H1 (cell line): ENCODE measurements at regions not wholly inside any gene's neighbourhood (a gene's known extent, or its start where the extent isn't known, plus 50 kb on each side); places are given as distances from the start of the nearest gene placed in this dataset.

Experiments used
- CTCF ChIA-PET: fragments of 300-600 bp; sonication (Branson Sonifier 250); formaldehyde crosslinking; loops from one replicate; lab custom pipeline; 2021; ENCODE audit not compliant: partially characterized antibody; lab: Charles Lee
- POLR2A ChIA-PET: fragments of 300-600 bp; sonication (Branson Sonifier 250); formaldehyde crosslinking; loops from one replicate; lab custom pipeline; 2021; ENCODE audit warnings: inconsistent platforms; ENCODE audit not compliant: partially characterized antibody; lab: Charles Lee
- DNase-seq, 2 experiments: peaks; one replicate each; pipeline versions ENCODE4 v3.0.0 to v3.0.0-alpha.2; 2010 to 2022; ENCODE audit warnings: low spot score in 2 of 2, low read depth in 1 of 2, mixed read lengths in 1 of 2
- FAIRE-seq: peaks from 2 replicates; lab custom pipeline; 2011; peaks lifted over from hg19 to GRCh38; lab: Jason Lieb, UNC
- H2AFZ ChIP-seq: 2 replicates; pipeline ENCODE4 v1.8.1; 2012; ENCODE audit warnings: low read length, inconsistent platforms
- H2AK5ac ChIP-seq: 2 replicates; pipeline ENCODE4 v1.6.1; 2013; ENCODE audit warnings: low read depth, low read length
- H2BK120ac ChIP-seq: replicated peaks from 2 replicates; pipeline ENCODE3; 2013; ENCODE audit warnings: low read depth, low read length, inconsistent platforms
- H2BK12ac ChIP-seq: 2 replicates; pipeline ENCODE4 v1.6.1; 2013; ENCODE audit warnings: low read depth, low read length
- H2BK15ac ChIP-seq: 2 replicates; pipeline ENCODE4 v1.6.1; 2013; ENCODE audit warnings: low read length
- H2BK20ac ChIP-seq: 2 replicates; pipeline ENCODE4 v1.6.1; 2013; ENCODE audit warnings: low read length
- H2BK5ac ChIP-seq: 2 replicates; pipeline ENCODE4 v1.6.1; 2013; ENCODE audit warnings: low read depth, low read length
- H3K14ac ChIP-seq: 2 replicates; pipeline ENCODE4 v1.6.1; 2013; ENCODE audit warnings: inconsistent platforms; ENCODE audit not compliant: insufficient read length
- H3K18ac ChIP-seq: 2 replicates; pipeline ENCODE4 v1.6.1; 2013; ENCODE audit warnings: low read length; ENCODE audit errors: extremely low read depth
- H3K23ac ChIP-seq: 2 replicates; pipeline ENCODE4 v1.6.1; 2013; ENCODE audit warnings: inconsistent platforms; ENCODE audit not compliant: insufficient read length
- H3K23me2 ChIP-seq: 2 replicates; pipeline ENCODE4 v1.6.1; 2013; ENCODE audit warnings: low read depth, low read length
- H3K27ac ChIP-seq: 2 replicates; pipeline ENCODE4 v1.6.1; 2011; ENCODE audit warnings: low read depth, low read length, inconsistent platforms
- H3K27me3 ChIP-seq, 4 experiments: replicated peaks in 1 of 4; 1 replicate in 1 of 4; 2 replicates in 3 of 4; pipeline versions ENCODE4 v1.6.1 to v1.8.1; 2011 to 2013; ENCODE audit warnings: low read length in 3 of 4, mild to moderate bottlenecking in 3 of 4, inconsistent platforms in 2 of 4, mixed read lengths in 2 of 4, moderate library complexity in 1 of 4; ENCODE audit not compliant: control insufficient read depth in 3 of 4, insufficient read depth in 3 of 4; ENCODE audit errors: extremely low read depth in 1 of 4
- H3K36me3 ChIP-seq, 4 experiments: 2 replicates each; pipeline versions ENCODE4 v1.6.1 to v1.8.1; 2011 to 2013; ENCODE audit warnings: mild to moderate bottlenecking in 4 of 4, low read length in 3 of 4, moderate library complexity in 2 of 4, control low read depth in 1 of 4, inconsistent platforms in 1 of 4; ENCODE audit not compliant: insufficient read depth in 4 of 4, control insufficient read depth in 2 of 4
- H3K4ac ChIP-seq: replicated peaks from 2 replicates; pipeline ENCODE3; 2013; ENCODE audit warnings: low read length, low read depth, mixed read lengths, inconsistent platforms; ENCODE audit not compliant: insufficient read length
- H3K4me1 ChIP-seq, 4 experiments: replicated peaks in 1 of 4; 1 replicate in 1 of 4; 2 replicates in 3 of 4; pipeline versions ENCODE4 v1.6.1 to v1.8.1; 2011 to 2013; ENCODE audit warnings: low read length in 3 of 4, inconsistent platforms in 2 of 4, mixed read lengths in 1 of 4; ENCODE audit not compliant: insufficient read depth in 4 of 4, control insufficient read depth in 3 of 4
- H3K4me2 ChIP-seq, 2 experiments: 2 replicates each; pipeline versions ENCODE4 v1.6.1 to v1.8.1; 2011 to 2013; ENCODE audit warnings: low read depth in 2 of 2, low read length in 2 of 2, control low read depth in 1 of 2, inconsistent platforms in 1 of 2, mild to moderate bottlenecking in 1 of 2; ENCODE audit not compliant: insufficient read depth in 1 of 2
- H3K4me3 ChIP-seq, 4 experiments: fragments of 200-600, 300-600 bp in 1 of 4; sonication (generic), shearing (Covaris generic), sonication (Bioruptor Twin) in 1 of 4; 2 replicates each; pipeline versions ENCODE4 v1.5.1 to v1.8.1; 2011 to 2016; ENCODE audit warnings: low read length in 4 of 4, low read depth in 3 of 4, control low read depth in 2 of 4, inconsistent platforms in 2 of 4, mild to moderate bottlenecking in 2 of 4, mixed read lengths in 1 of 4, moderate library complexity in 1 of 4; ENCODE audit not compliant: insufficient read depth in 2 of 4; ENCODE audit errors: extremely low read depth in 1 of 4
- H3K56ac ChIP-seq: replicated peaks from 2 replicates; pipeline ENCODE3; 2013; ENCODE audit warnings: low read depth, mild to moderate bottlenecking, mixed read lengths, low read length, inconsistent platforms; ENCODE audit not compliant: insufficient read length
- H3K79me1 ChIP-seq: 2 replicates; pipeline ENCODE4 v1.6.1; 2013; ENCODE audit warnings: low read depth, low read length, control low read depth
- H3K79me2 ChIP-seq, 2 experiments: 2 replicates each; pipeline versions ENCODE4 v1.6.1 to v1.8.1; 2012 to 2013; ENCODE audit warnings: low read length in 2 of 2, mild to moderate bottlenecking in 2 of 2, inconsistent platforms in 1 of 2; ENCODE audit not compliant: insufficient read depth in 2 of 2, control insufficient read depth in 1 of 2
- H3K9ac ChIP-seq, 4 experiments: replicated peaks in 1 of 4; 1 replicate in 1 of 4; 2 replicates in 3 of 4; pipeline versions ENCODE4 v1.6.1 to v1.8.1; 2011 to 2013; ENCODE audit warnings: low read depth in 3 of 4, low read length in 3 of 4, control low read depth in 2 of 4, mild to moderate bottlenecking in 2 of 4, moderate library complexity in 2 of 4, inconsistent platforms in 1 of 4; ENCODE audit errors: extremely low read depth in 1 of 4
- H3K9me3 ChIP-seq, 2 experiments: 2 replicates each; pipeline versions ENCODE4 v1.6.1 to v1.8.1; 2012 to 2013; ENCODE audit warnings: mild to moderate bottlenecking in 2 of 2, moderate library complexity in 2 of 2, control low read depth in 1 of 2, inconsistent platforms in 1 of 2, low read depth in 1 of 2, low read length in 1 of 2, mixed read lengths in 1 of 2; ENCODE audit not compliant: insufficient read depth in 2 of 2
- H4K20me1 ChIP-seq, 2 experiments: replicated peaks in 1 of 2; 2 replicates each; pipeline versions ENCODE3 to v1.8.1; 2011 to 2013; ENCODE audit warnings: inconsistent platforms in 2 of 2, low read length in 2 of 2, mild to moderate bottlenecking in 1 of 2; ENCODE audit not compliant: insufficient read depth in 2 of 2, control insufficient read depth in 1 of 2
- H4K5ac ChIP-seq: 2 replicates; pipeline ENCODE4 v1.6.1; 2013; ENCODE audit warnings: low read length, low read depth, mixed read lengths, inconsistent platforms; ENCODE audit not compliant: insufficient read length
- H4K8ac ChIP-seq: 2 replicates; pipeline ENCODE4 v1.8.0; 2013; ENCODE audit warnings: mild to moderate bottlenecking, moderate library complexity, low read length, inconsistent platforms; ENCODE audit not compliant: insufficient read depth; ENCODE audit errors: extremely low read depth
- H4K91ac ChIP-seq: replicated peaks from 2 replicates; pipeline ENCODE3; 2013; ENCODE audit warnings: low read length, mixed read lengths, inconsistent platforms; ENCODE audit not compliant: insufficient read length
- BRCA1 ChIP-seq: IDR thresholded peaks from 2 replicates; pipeline ENCODE4 v1.6.1; 2012; ENCODE audit warnings: low read depth, low read length, improper control_type of control experiment
- CEBPB ChIP-seq: IDR thresholded peaks from 2 replicates; pipeline ENCODE4 v1.6.1; 2012; ENCODE audit warnings: low read depth, low read length
- EGR1 ChIP-seq: IDR thresholded peaks from 2 replicates; pipeline ENCODE4 v1.6.1; 2011; ENCODE audit warnings: low read depth, low read length, borderline replicate concordance
- JUND ChIP-seq: IDR thresholded peaks from 2 replicates; pipeline ENCODE4 v1.6.1; 2011; ENCODE audit warnings: mild to moderate bottlenecking, improper control_type of control experiment, low read length
- KDM4A ChIP-seq: IDR thresholded peaks from one replicate; pipeline ENCODE4 v1.7.1; 2012; ENCODE audit warnings: low read depth, mild to moderate bottlenecking, moderate library complexity, low read length, inconsistent platforms; ENCODE audit not compliant: severe bottlenecking
- RAD21 ChIP-seq, 2 experiments: IDR thresholded peaks in 1 of 2; conservative IDR thresholded peaks in 1 of 2; 2 replicates each; pipeline ENCODE4 v1.6.1; 2011; ENCODE audit warnings: low read depth in 2 of 2, low read length in 2 of 2, improper control_type of control experiment in 1 of 2, inconsistent platforms in 1 of 2, mild to moderate bottlenecking in 1 of 2, moderate library complexity in 1 of 2
- RNF2 ChIP-seq: fragments of 200-900, 300-1000 bp; sonication (generic); IDR thresholded peaks from 2 replicates; pipeline ENCODE4 v1.7.1; 2016; ENCODE audit warnings: borderline replicate concordance, low read depth, mild to moderate bottlenecking, antibody characterized with exemption, low read length; ENCODE audit not compliant: poor library complexity, severe bottlenecking; ENCODE audit errors: missing control alignments
- RXRA ChIP-seq: IDR thresholded peaks from 2 replicates; pipeline ENCODE4 v1.6.1; 2011; ENCODE audit warnings: low read depth, mild to moderate bottlenecking, low read length, moderate library complexity; ENCODE audit not compliant: insufficient read depth
- SAP30 ChIP-seq: fragments of 300-600 bp; sonication (generic); IDR thresholded peaks from 2 replicates; pipeline ENCODE4 v1.7.1; 2012; ENCODE audit warnings: low read length, moderate library complexity, mild to moderate bottlenecking, inconsistent platforms; ENCODE audit not compliant: insufficient read depth, insufficient replicate concordance
- SIN3A ChIP-seq, 2 experiments: IDR thresholded peaks in 1 of 2; conservative IDR thresholded peaks in 1 of 2; 2 replicates each; pipeline ENCODE4 v1.6.1; 2011 to 2012; ENCODE audit warnings: low read length in 2 of 2, improper control_type of control experiment in 1 of 2, low read depth in 1 of 2, mild to moderate bottlenecking in 1 of 2
- TEAD4 ChIP-seq: IDR thresholded peaks from 2 replicates; pipeline ENCODE4 v1.6.1; 2012; ENCODE audit warnings: low read depth, low read length, inconsistent platforms, mixed read lengths
- WGBS, 2 experiments: shearing (Covaris generic) in 1 of 2; methylation state at CpG; one replicate each; pipeline versions ENCODE4 v1.1.6 to v1.1.7; 2013 to 2015; ENCODE audit warnings: low lambda C conversion rate in 2 of 2, mixed read lengths in 2 of 2, inconsistent platforms in 1 of 2, low coverage in 1 of 2, missing lambda C conversion rate in 1 of 2; ENCODE audit not compliant: insufficient replicate concordance in 2 of 2, insufficient coverage in 1 of 2, insufficient read length in 1 of 2; ENCODE audit errors: extremely low coverage in 1 of 2, missing lambda C conversion rate in 1 of 2; 5-methylcytosine and 5-hydroxymethylcytosine counted together

DNA sequence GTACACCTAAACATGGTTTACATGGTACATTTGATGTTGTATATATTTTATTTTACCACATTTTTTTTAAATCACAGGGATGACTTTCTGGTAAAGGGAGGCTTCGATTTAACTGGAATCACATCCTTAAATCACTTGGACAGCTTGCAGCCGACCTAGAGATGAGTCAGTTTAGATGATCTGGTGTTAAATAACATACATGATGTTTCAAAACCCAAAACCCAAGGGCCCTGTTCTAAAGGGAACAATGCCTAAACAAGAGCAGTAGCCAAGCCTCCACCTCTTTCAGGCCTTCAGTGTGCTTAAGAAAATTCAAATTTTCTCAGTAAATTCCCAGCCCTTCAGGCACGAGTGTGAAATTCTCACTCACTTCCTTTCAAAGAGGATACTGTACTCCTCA lies 108.8 kb downstream of the WT1 start:
- Histone ChIP-seq H2BK15ac (no peak overlapping the region), H2BK20ac (no peak overlapping the region), H2BK5ac (no peak overlapping the region), H3K9ac (no peak overlapping the region), H4K91ac (no peak overlapping the region), H3K56ac (no peak overlapping the region), H4K5ac (no peak overlapping the region), H3K4me1 (no peaks in the 10 kb centered on the region), H3K36me3 (no peaks in the 10 kb centered on the region), H3K9me3 (no peaks in the 10 kb centered on the region), H3K4me2 (no peak overlapping the region), H2AK5ac (no peak overlapping the region), H4K8ac (no peak overlapping the region), H3K4me3 (no peak overlapping the region), H2BK12ac (no peak overlapping the region), H3K14ac (no peak overlapping the region), H3K18ac (no peak overlapping the region), H4K20me1 (no peaks in the 10 kb centered on the region), H3K27me3 (0 out of 7 replicates have a peak, but pooled peaks cover 0 to 2% (median 0%) of the 10 kb centered on the region in 4 experiments), H2BK120ac (no peak overlapping the region), H2AFZ (no peak overlapping the region), H3K23ac (no peak overlapping the region), H3K27ac (no peak overlapping the region), H3K4ac (no peak overlapping the region), H3K23me2 (no peaks in the 10 kb centered on the region), H3K79me1 (no peaks in the 10 kb centered on the region), H3K79me2 (no peaks in the 10 kb centered on the region)
- CTCF ChIA-PET: interaction anchor here (0.6 to 1.3 kb wide), 2 partner anchors 10 to 1557 kb away, joined by 3 to 4 read pairs; no protein-coding TSS in a partner anchor
- DNase-seq (no peak), FAIRE-seq (no peak)
- TF ChIP-seq SAP30 (no peak), TEAD4 (no peak), RXRA (no peak), CEBPB (no peak), RNF2 (no peak), RAD21 (IDR thresholded peaks at IDR 0.05 in 1 of 2, conservative IDR thresholded peaks at IDR 0.05 in 1 of 2; ENCODE audit: low read depth in 2 of 2, low read length in 2 of 2) (no peak), SIN3A (conservative IDR thresholded peaks at IDR 0.05 in 1 of 2, IDR thresholded peaks at IDR 0.05 in 1 of 2; ENCODE audit: low read depth in 1 of 2, low read length in 2 of 2) (no peak), EGR1 (no peak), BRCA1 (no peak), JUND (no peak), KDM4A (no peak)
- WGBS, 2 experiments: 86% methylated on average over 3 of the region's 3 CpGs; no CpG with 5 or more reads in 1 of the 2 experiments
- POLR2A ChIA-PET: no interaction called here
